Esophagus squamous epithelium (tissue), 5 donors: ENCODE measurements at regions not wholly inside any gene's neighbourhood (a gene's known extent, or its start where the extent isn't known, plus 50 kb on each side); places are given as distances from the start of the nearest gene placed in this dataset.
A peak's percentile ranks its signal among the peaks of the same experiment; 100 is the strongest.

Experiments
- DNase-seq: peaks from one replicate; lab custom pipeline; 2025; lab: John Stamatoyannopoulos, UW
- H3K27ac ChIP-seq, 4 donors: fragments of 200-600 bp; sonication (generic); one replicate each; pipeline ENCODE4 v1.5.1; 2016 to 2019; ENCODE audit warnings: mild to moderate bottlenecking in 1 of 4
- H3K27me3 ChIP-seq, 4 donors: fragments of 200-600 bp; sonication (generic); 1 replicate in 3 of 4; 2 replicates in 1 of 4; pipeline versions ENCODE4 v1.5.1 to v1.6.0; 2017 to 2021; ENCODE audit warnings: antibody characterized with exemption in 1 of 4
- H3K36me3 ChIP-seq, 3 donors: fragments of 200-600 bp; sonication (generic); one replicate each; pipeline ENCODE4 v1.5.1; 2016 to 2019
- H3K4me1 ChIP-seq, 3 donors: fragments of 200-600 bp; sonication (generic); one replicate each; pipeline ENCODE4 v1.5.1; 2017 to 2019
- H3K4me3 ChIP-seq, 4 donors: fragments of 200-600 bp; sonication (generic); 1 replicate in 3 of 4; 2 replicates in 1 of 4; pipeline ENCODE4 v1.5.1; 2016 to 2019; ENCODE audit warnings: mild to moderate bottlenecking in 2 of 4, moderate library complexity in 1 of 4
- H3K9me3 ChIP-seq, 3 donors: fragments of 200-600 bp; sonication (generic); one replicate each; pipeline ENCODE4 v1.5.1; 2016 to 2019
- POLR2A ChIP-seq, 4 donors: fragments of 450-650 bp; IDR thresholded peaks; one replicate each; pipeline ENCODE4 v1.6.1; 2017; ENCODE audit warnings: antibody characterized with exemption in 4 of 4, mild to moderate bottlenecking in 4 of 4, moderate library complexity in 3 of 4
- WGBS, 2 donors: methylation state at CpG; one replicate each; pipeline ENCODE4 v1.1.5; 2018; 5-methylcytosine and 5-hydroxymethylcytosine counted together
- intact Hi-C: fragments of 100-400 bp; cut with DNase I; formaldehyde crosslinking; loops from one replicate; pipeline ENCODE4 v1.15.0; 2022
- TF ChIP-seq, protein P1 (sequence below), 6 experiments: fragments of 450-650 bp in 4 of 6; fragments of 200-600 bp in 2 of 6; sonication (generic) in 2 of 6; IDR thresholded peaks; one replicate each; pipeline ENCODE4 v1.5.1; 2016 to 2019; ENCODE audit warnings: antibody characterized with exemption in 6 of 6, mild to moderate bottlenecking in 4 of 6, moderate library complexity in 4 of 6
- donor health status: DM: yes; HTN: yes; CAD: no.

DNA sequence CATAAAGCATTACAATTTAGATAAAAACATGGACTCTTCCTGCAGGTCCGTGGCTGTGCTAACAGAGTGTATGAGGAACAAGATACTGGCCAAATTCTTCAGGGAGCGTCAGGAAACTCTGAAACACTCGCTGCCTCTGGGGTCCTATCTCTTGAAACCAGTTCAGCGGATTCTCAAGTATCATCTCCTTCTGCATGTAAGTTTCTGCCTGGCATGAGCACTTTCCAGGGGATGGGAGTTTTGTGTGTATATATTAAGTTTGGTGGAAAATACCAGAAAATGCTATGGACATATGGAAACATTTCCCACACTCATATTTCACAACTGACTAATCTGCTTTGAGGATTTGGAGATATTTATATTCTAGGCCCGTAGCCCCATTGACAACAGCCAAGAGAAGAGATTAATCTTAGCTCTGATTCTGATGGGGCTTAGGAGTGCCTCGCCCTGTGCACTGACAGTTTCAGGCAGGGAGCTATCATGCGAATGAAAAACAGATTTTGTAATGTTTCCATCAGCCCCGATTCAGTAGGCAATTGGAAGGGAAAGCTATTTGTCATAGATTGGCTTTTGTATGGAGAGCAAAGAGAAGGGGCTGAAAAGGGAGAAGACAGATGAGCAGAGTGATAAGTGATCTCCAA lies 64.7 kb upstream of the MTHFD1L start:
- H3K27me3 ChIP-seq = no peaks in the 10 kb centered on the region
- TF ChIP-seq POLR2A (IDR thresholded peaks at IDR 0.05) = no peak
- TF ChIP-seq, protein P1, sequence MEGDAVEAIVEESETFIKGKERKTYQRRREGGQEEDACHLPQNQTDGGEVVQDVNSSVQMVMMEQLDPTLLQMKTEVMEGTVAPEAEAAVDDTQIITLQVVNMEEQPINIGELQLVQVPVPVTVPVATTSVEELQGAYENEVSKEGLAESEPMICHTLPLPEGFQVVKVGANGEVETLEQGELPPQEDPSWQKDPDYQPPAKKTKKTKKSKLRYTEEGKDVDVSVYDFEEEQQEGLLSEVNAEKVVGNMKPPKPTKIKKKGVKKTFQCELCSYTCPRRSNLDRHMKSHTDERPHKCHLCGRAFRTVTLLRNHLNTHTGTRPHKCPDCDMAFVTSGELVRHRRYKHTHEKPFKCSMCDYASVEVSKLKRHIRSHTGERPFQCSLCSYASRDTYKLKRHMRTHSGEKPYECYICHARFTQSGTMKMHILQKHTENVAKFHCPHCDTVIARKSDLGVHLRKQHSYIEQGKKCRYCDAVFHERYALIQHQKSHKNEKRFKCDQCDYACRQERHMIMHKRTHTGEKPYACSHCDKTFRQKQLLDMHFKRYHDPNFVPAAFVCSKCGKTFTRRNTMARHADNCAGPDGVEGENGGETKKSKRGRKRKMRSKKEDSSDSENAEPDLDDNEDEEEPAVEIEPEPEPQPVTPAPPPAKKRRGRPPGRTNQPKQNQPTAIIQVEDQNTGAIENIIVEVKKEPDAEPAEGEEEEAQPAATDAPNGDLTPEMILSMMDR (IDR thresholded peaks at IDR 0.05) = no peak
- intact Hi-C loops = no loop called here
- DNase-seq = no peak
- H3K36me3 ChIP-seq = peaks cover 0 to 24% (median 0%) of the 10 kb centered on the region in 3 donors
- peak overlapping the region in 1 of 4 donors; percentile 17 for H3K27ac ChIP-seq
- WGBS, 2 donors = 52 to 55% methylated on average over 8 of the region's 8 CpGs
- H3K4me3 ChIP-seq = no peak overlapping the region
- no peaks in the 10 kb centered on the region for H3K9me3 ChIP-seq
- H3K4me1 ChIP-seq = peaks cover 0 to 17% (median 0%) of the 10 kb centered on the region in 3 donors

DNA sequence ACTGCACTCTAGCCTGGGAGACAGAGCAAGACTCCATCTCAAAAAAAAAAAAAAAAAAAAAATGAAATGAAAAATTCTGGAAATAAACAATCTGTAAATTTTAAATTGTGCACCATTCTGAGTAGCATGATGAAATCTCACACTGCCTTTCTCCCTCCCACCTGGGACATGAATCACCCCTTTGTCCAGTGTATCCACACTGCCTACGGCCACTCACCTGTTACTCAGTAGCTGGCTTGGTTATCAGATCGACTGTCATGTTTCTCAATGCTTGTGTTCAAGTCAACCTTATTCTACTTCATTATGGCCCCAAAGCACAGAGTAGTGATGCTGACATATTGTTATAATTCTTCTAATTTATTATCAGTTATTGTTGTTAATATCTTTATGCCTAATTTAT lies 58.7 kb upstream of the MTHFD1L start:
- H3K36me3 ChIP-seq = peaks cover 0 to 43% (median 0%) of the 10 kb centered on the region in 3 donors
- H3K4me1 ChIP-seq = peaks cover 0 to 1% (median 0%) of the 10 kb centered on the region in 3 donors
- no peaks in the 10 kb centered on the region for H3K27me3 ChIP-seq
- intact Hi-C loops = no loop called here
- no peaks in the 10 kb centered on the region for H3K9me3 ChIP-seq
- 62 to 70% methylated on average over 2 of the region's 2 CpGs for WGBS, 2 donors
- no peak for TF ChIP-seq POLR2A (IDR thresholded peaks at IDR 0.05)
- TF ChIP-seq, protein P1 (IDR thresholded peaks at IDR 0.05) = no peak
- H3K27ac ChIP-seq = no peak overlapping the region
- no peak overlapping the region for H3K4me3 ChIP-seq
- DNase-seq = no peak

DNA sequence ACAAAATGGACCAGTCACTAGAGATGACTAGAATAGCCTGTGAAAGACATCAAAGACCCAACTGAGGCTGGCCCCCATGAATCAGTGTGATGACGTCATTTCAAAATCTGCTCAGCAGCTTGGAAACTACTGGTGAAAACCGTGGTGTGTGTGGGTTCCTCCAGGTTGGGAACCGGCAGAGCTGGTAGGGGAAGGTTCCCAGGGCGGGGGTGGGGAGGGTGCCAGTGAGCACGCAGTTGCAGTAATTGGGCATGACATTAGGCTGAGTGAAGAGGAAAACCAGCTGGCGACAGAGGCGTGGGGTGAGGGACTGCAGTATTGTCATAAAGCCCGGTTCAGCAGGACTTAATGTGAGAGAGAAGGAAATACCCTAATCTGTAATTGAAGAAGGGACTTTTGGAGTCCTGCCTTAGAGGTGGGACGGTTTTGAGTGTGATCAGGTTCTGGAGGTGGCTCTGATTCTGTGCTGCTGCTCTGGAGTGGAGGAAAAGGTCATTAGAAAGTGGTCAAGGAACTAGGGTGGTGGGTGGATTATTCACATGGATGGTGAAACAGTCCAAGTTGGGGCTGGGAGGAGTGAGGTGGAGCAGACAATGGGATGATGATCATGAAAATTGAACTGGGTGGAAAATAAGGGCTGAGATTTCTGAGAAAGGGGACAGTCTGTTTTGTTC lies 52.0 kb upstream of the MTHFD1L start:
- intact Hi-C loops = loop anchor here (10.0 kb wide), 2 partner anchors 129 to 729 kb away; no protein-coding TSS in a partner anchor
- 10 to 31% methylated on average over 8 to 9 of the region's 9 CpGs for WGBS, 2 donors
- H3K27me3 ChIP-seq = no peaks in the 10 kb centered on the region
- TF ChIP-seq POLR2A (IDR thresholded peaks at IDR 0.05) = no peak
- TF ChIP-seq, protein P1 (IDR thresholded peaks at IDR 0.05) = no peak
- H3K4me3 ChIP-seq = no peak overlapping the region
- peaks cover 0 to 37% (median 13%) of the 10 kb centered on the region in 3 donors for H3K4me1 ChIP-seq
- DNase-seq = no peak
- H3K9me3 ChIP-seq = no peaks in the 10 kb centered on the region
- H3K27ac ChIP-seq = peak overlapping the region; percentile 61 to 90 (median 74)
- H3K36me3 ChIP-seq = peaks cover 0 to 22% (median 0%) of the 10 kb centered on the region in 3 donors

DNA sequence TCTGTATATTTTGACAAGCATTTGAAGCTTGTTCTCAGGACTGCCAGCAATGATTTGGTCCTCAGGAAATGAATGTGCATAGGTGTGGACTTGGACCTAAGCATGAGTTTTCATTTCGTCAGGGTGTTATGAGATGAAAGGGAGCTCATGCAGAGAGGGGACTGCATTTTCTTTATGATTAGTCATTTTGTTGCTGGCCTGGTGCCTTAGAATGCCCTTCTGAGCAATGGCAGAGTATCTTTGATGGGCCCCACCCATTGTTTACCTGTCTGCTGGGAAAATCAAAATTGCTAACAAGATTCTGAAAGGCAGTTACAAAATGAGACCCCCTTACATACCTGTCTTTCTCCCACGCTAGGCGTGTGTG lies 51.5 kb upstream of the MTHFD1L start:
- H3K4me1 ChIP-seq = peaks cover 0 to 37% (median 13%) of the 10 kb centered on the region in 3 donors
- DNase-seq = no peak
- peaks cover 0 to 19% (median 0%) of the 10 kb centered on the region in 3 donors for H3K36me3 ChIP-seq
- 46 to 51% methylated on average over 3 of the region's 3 CpGs for WGBS, 2 donors
- no peak overlapping the region for H3K4me3 ChIP-seq
- H3K9me3 ChIP-seq = no peaks in the 10 kb centered on the region
- H3K27ac ChIP-seq = peak overlapping the region; percentile 61 to 90 (median 74)
- H3K27me3 ChIP-seq = no peaks in the 10 kb centered on the region
- intact Hi-C loops = loop anchor here (10.0 kb wide), 2 partner anchors 129 to 729 kb away; no protein-coding TSS in a partner anchor
- TF ChIP-seq, protein P1 (IDR thresholded peaks at IDR 0.05) = no peak
- TF ChIP-seq POLR2A (IDR thresholded peaks at IDR 0.05) = no peak
